Hepatocyte (in vitro differentiated cells): ENCODE measurements at regions not wholly inside any gene's neighbourhood (a gene's known extent, or its start where the extent isn't known, plus 50 kb on each side); places are given as distances from the start of the nearest gene placed in this dataset.

Experiments used
- DNase-seq: peaks from one replicate; pipeline ENCODE4 v3.0.0-alpha.2; 2016; ENCODE audit warnings: low spot score
- H2AFZ ChIP-seq: fragments of 200-600 bp; sonication (generic); 2 replicates; pipeline ENCODE4 v1.6.0; 2016; ENCODE audit warnings: antibody characterized with exemption, mild to moderate bottlenecking
- H3K27ac ChIP-seq: fragments of 200-600 bp; sonication (generic); 2 replicates; pipeline ENCODE4 v1.5.1; 2016; ENCODE audit warnings: mild to moderate bottlenecking
- H3K27me3 ChIP-seq: fragments of 200-600 bp; sonication (generic); 2 replicates; pipeline ENCODE4 v1.6.1; 2016
- H3K36me3 ChIP-seq: fragments of 200-600 bp; sonication (generic); replicated peaks from 2 replicates; pipeline ENCODE4 v1.5.1; 2016; ENCODE audit warnings: low read depth; ENCODE audit not compliant: insufficient read depth
- H3K4me1 ChIP-seq: fragments of 200-600 bp; sonication (generic); 2 replicates; pipeline ENCODE4 v1.5.1; 2016; ENCODE audit warnings: mild to moderate bottlenecking, moderate library complexity; ENCODE audit not compliant: insufficient read depth
- H3K4me2 ChIP-seq: fragments of 200-600 bp; sonication (generic); 2 replicates; pipeline ENCODE4 v1.6.0; 2016
- H3K4me3 ChIP-seq: fragments of 200-600 bp; sonication (generic); 2 replicates; pipeline ENCODE4 v1.5.1; 2016; ENCODE audit warnings: mild to moderate bottlenecking
- H3K79me2 ChIP-seq: fragments of 200-600 bp; sonication (generic); 2 replicates; pipeline ENCODE4 v1.6.0; 2017; ENCODE audit warnings: mild to moderate bottlenecking
- H3K9me2 ChIP-seq: fragments of 200-600 bp; sonication (generic); replicated peaks from 2 replicates; pipeline ENCODE4 v1.6.0; 2017; ENCODE audit warnings: mild to moderate bottlenecking; ENCODE audit not compliant: insufficient read depth
- H3K9me3 ChIP-seq: fragments of 200-600 bp; sonication (generic); 2 replicates; pipeline ENCODE4 v1.5.1; 2016; ENCODE audit warnings: low read depth, mild to moderate bottlenecking
- H4K20me1 ChIP-seq: fragments of 200-600 bp; sonication (generic); 2 replicates; pipeline ENCODE4 v1.6.0; 2016; ENCODE audit warnings: mild to moderate bottlenecking; ENCODE audit not compliant: insufficient read depth, poor library complexity, severe bottlenecking
- EZH2 ChIP-seq: fragments of 200-600 bp; sonication (generic); IDR thresholded peaks from 2 replicates; pipeline ENCODE4 v1.6.1; 2016; ENCODE audit warnings: antibody characterized with exemption, mild to moderate bottlenecking, borderline replicate concordance
- EZH2phosphoT487 ChIP-seq: fragments of 200-600 bp; sonication (generic); IDR thresholded peaks from one replicate; pipeline ENCODE4 v1.6.1; 2018; ENCODE audit warnings: antibody characterized with exemption, mild to moderate bottlenecking, low read depth, moderate library complexity; ENCODE audit not compliant: unreplicated experiment, severe bottlenecking
- WGBS: methylation state at CpG from one replicate; pipeline ENCODE4 v1.1.6; 2016; ENCODE audit warnings: low lambda C conversion rate; ENCODE audit errors: missing lambda C conversion rate; 5-methylcytosine and 5-hydroxymethylcytosine counted together
- TF ChIP-seq, protein P1 (sequence below): fragments of 200-600 bp; sonication (generic); IDR thresholded peaks from 2 replicates; pipeline ENCODE4 v1.5.1; 2016; ENCODE audit warnings: antibody characterized with exemption, mild to moderate bottlenecking; ENCODE audit not compliant: poor library complexity

DNA sequence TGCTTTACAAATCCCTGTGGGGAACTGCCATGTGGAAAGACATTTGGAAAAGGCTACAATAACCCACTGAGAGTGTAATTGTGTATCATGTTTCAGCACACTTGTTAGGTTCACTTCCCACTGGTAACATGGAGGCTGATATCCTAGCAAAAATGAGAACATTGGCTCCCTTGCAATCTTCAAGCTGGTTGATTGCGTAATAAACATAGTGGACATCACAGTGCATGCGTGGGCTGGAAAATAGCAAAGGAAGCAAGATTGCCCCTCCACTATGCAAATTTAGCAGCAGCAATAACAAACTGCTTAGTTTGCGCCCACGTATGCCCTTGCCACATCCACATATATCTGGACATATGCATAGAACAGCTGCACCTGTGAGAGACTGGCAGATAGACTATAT lies 410.2 kb downstream of the MEI4 start:
- no peaks in the 10 kb centered on the region for H3K9me2 ChIP-seq
- no peak for DNase-seq
- no peaks in the 10 kb centered on the region for H4K20me1 ChIP-seq
- H3K79me2 ChIP-seq, result no peaks in the 10 kb centered on the region
- TF ChIP-seq, protein P1, sequence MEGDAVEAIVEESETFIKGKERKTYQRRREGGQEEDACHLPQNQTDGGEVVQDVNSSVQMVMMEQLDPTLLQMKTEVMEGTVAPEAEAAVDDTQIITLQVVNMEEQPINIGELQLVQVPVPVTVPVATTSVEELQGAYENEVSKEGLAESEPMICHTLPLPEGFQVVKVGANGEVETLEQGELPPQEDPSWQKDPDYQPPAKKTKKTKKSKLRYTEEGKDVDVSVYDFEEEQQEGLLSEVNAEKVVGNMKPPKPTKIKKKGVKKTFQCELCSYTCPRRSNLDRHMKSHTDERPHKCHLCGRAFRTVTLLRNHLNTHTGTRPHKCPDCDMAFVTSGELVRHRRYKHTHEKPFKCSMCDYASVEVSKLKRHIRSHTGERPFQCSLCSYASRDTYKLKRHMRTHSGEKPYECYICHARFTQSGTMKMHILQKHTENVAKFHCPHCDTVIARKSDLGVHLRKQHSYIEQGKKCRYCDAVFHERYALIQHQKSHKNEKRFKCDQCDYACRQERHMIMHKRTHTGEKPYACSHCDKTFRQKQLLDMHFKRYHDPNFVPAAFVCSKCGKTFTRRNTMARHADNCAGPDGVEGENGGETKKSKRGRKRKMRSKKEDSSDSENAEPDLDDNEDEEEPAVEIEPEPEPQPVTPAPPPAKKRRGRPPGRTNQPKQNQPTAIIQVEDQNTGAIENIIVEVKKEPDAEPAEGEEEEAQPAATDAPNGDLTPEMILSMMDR, result no peak
- TF ChIP-seq EZH2, result no peak
- no peak for TF ChIP-seq EZH2phosphoT487
- H3K27ac ChIP-seq, result no peak overlapping the region
- no peak overlapping the region for H2AFZ ChIP-seq
- H3K4me2 ChIP-seq, result no peak overlapping the region
- no peak overlapping the region for H3K4me3 ChIP-seq
- H3K27me3 ChIP-seq, result no peaks in the 10 kb centered on the region
- no peaks in the 10 kb centered on the region for H3K4me1 ChIP-seq
- H3K36me3 ChIP-seq, result no peaks in the 10 kb centered on the region
- H3K9me3 ChIP-seq, result no peaks in the 10 kb centered on the region
- 93% methylated on average over 4 of the region's 4 CpGs for WGBS

DNA sequence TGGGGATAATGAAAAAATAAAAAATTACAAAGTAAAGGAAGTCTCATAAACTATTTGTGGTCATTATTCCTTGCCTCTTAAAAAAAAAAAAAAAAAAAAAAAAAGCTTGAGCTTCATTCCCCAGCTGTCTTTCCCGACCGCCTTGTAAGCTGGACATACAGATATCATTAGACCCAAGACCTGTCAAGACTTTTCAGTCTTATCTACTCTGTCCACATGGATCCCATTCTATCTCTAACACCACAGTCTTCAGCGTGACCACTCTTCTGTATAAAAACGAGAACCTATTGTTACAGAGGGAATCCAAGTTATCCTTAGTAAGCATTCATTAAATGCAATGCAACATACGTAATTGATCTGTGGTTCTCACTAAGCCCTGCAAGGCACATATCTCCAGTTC lies 423.5 kb downstream of the MEI4 start:
- WGBS, result 87% methylated on average over 5 of the region's 5 CpGs
- H3K4me1 ChIP-seq, result no peaks in the 10 kb centered on the region
- TF ChIP-seq, protein P1, result no peak
- TF ChIP-seq EZH2phosphoT487, result no peak
- no peak for TF ChIP-seq EZH2

DNA sequence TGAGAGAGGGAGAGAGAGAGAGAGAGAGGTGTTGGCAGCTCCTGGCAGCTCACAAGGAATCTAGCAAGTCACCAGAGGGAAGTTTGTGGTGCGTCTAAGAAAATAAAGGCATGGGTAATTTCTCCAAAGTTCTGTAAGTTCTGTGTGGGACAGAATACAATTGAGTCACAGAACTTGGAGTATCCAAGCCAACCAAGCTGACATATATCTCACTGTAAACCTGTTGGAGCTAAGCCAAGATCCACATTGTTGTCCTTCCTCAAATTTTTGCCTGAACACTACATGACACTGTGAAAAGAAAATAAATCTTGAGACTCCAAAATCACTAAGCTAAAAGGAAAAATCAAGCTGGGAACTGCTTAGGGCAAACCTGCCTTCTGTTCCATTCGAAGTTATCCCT lies 436.7 kb downstream of the MEI4 start:
- no peaks in the 10 kb centered on the region for H3K79me2 ChIP-seq
- no peak overlapping the region for H2AFZ ChIP-seq
- 80% methylated on average over 2 of the region's 2 CpGs for WGBS
- no peak overlapping the region for H3K4me3 ChIP-seq
- TF ChIP-seq EZH2 (no peak), EZH2phosphoT487 (no peak)
- TF ChIP-seq, protein P1, result no peak
- H3K27me3 ChIP-seq, result no peaks in the 10 kb centered on the region
- H3K4me2 ChIP-seq, result no peak overlapping the region
- H3K27ac ChIP-seq, result no peak overlapping the region
- H3K9me2 ChIP-seq, result no peaks in the 10 kb centered on the region
- no peaks in the 10 kb centered on the region for H3K9me3 ChIP-seq
- H3K36me3 ChIP-seq, result no peaks in the 10 kb centered on the region
- no peaks in the 10 kb centered on the region for H4K20me1 ChIP-seq
- peaks cover 4% of the 10 kb centered on the region for H3K4me1 ChIP-seq
- DNase-seq, result no peak

More for the DNA sequence above, 423.5 kb downstream of the MEI4 start:
- Histone ChIP-seq H3K9me3 (no peaks in the 10 kb centered on the region), H3K4me2 (no peak overlapping the region), H3K27ac (no peak overlapping the region), H2AFZ (no peak overlapping the region), H3K36me3 (no peaks in the 10 kb centered on the region), H3K79me2 (no peaks in the 10 kb centered on the region), H4K20me1 (no peaks in the 10 kb centered on the region), H3K9me2 (no peaks in the 10 kb centered on the region), H3K4me3 (no peak overlapping the region), H3K27me3 (no peaks in the 10 kb centered on the region)
- DNase-seq, result no peak

DNA sequence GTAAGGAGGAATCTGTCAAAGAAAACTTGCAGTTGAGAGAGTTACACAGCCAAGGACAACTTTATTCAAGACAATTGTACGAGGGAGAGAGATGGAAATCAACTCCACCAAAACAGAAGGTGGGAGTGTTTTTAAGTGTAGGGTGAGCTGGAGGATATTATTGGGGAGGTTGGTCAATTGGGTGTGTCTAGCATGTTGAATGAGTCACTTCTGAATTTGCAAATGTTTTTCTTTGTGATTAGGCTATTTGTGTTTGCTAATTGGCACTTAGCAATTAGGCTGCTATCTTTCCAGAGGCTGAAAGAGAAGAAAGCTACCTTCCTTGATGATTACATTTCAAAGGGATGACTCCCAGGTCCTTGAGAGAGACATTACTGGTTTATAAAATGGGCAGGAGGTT lies 441.1 kb downstream of the MEI4 start:
- Histone ChIP-seq H3K36me3 (no peaks in the 10 kb centered on the region), H3K4me1 (peaks cover 4% of the 10 kb centered on the region), H4K20me1 (no peaks in the 10 kb centered on the region), H3K27me3 (no peaks in the 10 kb centered on the region), H3K9me3 (no peaks in the 10 kb centered on the region), H3K9me2 (no peaks in the 10 kb centered on the region), H3K79me2 (no peaks in the 10 kb centered on the region), H3K4me2 (no peak overlapping the region), H3K4me3 (no peak overlapping the region), H2AFZ (no peak overlapping the region), H3K27ac (no peak overlapping the region)
- TF ChIP-seq EZH2phosphoT487, result no peak
- TF ChIP-seq, protein P1, result no peak
- TF ChIP-seq EZH2, result no peak
- DNase-seq, result no peak
- 62% methylated on average over 1 of the region's 1 CpG for WGBS
